ENCODE measurements at regions not wholly inside any gene's neighbourhood (a gene's known extent, or its start where the extent isn't known, plus 50 kb on each side); places are given as distances from the start of the nearest gene placed in this dataset.

GRCh38 chr14:96978525-96979272, 181.5 kb downstream of the VRK1 start:
- WGBS (ENCODE audit: low lambda C conversion rate), result 23% methylated on average over 4 of the region's 4 CpGs
- Histone ChIP-seq H3K27ac (ENCODE audit: extremely low read length, insufficient read depth, low read length) (no peak overlapping the region), H3K4me1 (ENCODE audit: insufficient read depth, low read length) (no peaks in the 10 kb centered on the region), H3K4me3 (replicated peaks in 1 of 3; ENCODE audit: insufficient read depth in 1 of 3, low read depth in 2 of 3, low read length in 3 of 3) (no peak overlapping the region), H4K20me1 (ENCODE audit: insufficient read depth, low read length) (no peaks in the 10 kb centered on the region), H3K4me2 (ENCODE audit: low read depth, low read length) (no peak overlapping the region), H2AFZ (ENCODE audit: low read length) (no peak overlapping the region), H3K27me3 (ENCODE audit: control insufficient read depth in 1 of 2, insufficient read depth in 2 of 2, low read length in 2 of 2) (no peaks in the 10 kb centered on the region), H3K36me3 (replicated peaks in 1 of 2; ENCODE audit: control insufficient read depth in 1 of 2, insufficient read depth in 2 of 2, low read length in 2 of 2) (no peaks in the 10 kb centered on the region), H3K79me2 (ENCODE audit: insufficient read depth, low read length) (no peaks in the 10 kb centered on the region), H3K9me3 (ENCODE audit: low read length) (peaks cover 9% of the 10 kb centered on the region), H3K9ac (ENCODE audit: insufficient read depth, low read depth, low read length) (no peak overlapping the region)
- ATAC-seq (no peak), DNase-seq (ENCODE audit: low spot score) (no peak), FAIRE-seq (no peak)
- CTCF ChIA-PET (ENCODE audit: low intra/inter-chr PET ratio, low total read pairs), result no interaction called here
- intact Hi-C loops (cut with micrococcal nuclease; ENCODE audit: unreplicated experiment), result no loop called here
- POLR2A ChIA-PET, result no interaction called here
- TF ChIP-seq ZFP36L2 (CRISPR knock-in tag; IDR thresholded peaks at IDR 0.05) (no peak), NFKB2 (CRISPR knock-in tag; IDR thresholded peaks at IDR 0.05; ENCODE audit: borderline replicate concordance) (no peak), ZNF232 (CRISPR knock-in tag; IDR thresholded peaks at IDR 0.05; ENCODE audit: borderline replicate concordance) (no peak), SRY (CRISPR knock-in tag; IDR thresholded peaks at IDR 0.05) (no peak), FLYWCH1 (CRISPR knock-in tag; IDR thresholded peaks at IDR 0.05) (no peak), NFKBIZ (CRISPR knock-in tag; IDR thresholded peaks at IDR 0.05) (no peak), EED (CRISPR knock-in tag; IDR thresholded peaks at IDR 0.05) (no peak), ATF7-NPFF (CRISPR knock-in tag; IDR thresholded peaks at IDR 0.05; ENCODE audit: low read depth) (no peak), ELF4 (CRISPR knock-in tag; IDR thresholded peaks at IDR 0.05; ENCODE audit: borderline replicate concordance) (no peak), AKNA (CRISPR knock-in tag; IDR thresholded peaks at IDR 0.05; ENCODE audit: borderline replicate concordance) (no peak), NBN (conservative IDR thresholded peaks at IDR 0.05) (no peak), HBP1 (CRISPR knock-in tag; IDR thresholded peaks at IDR 0.05; ENCODE audit: low read depth) (no peak), SP140L (CRISPR knock-in tag; IDR thresholded peaks at IDR 0.05; ENCODE audit: borderline replicate concordance) (no peak), ZNF326 (CRISPR knock-in tag; IDR thresholded peaks at IDR 0.05; ENCODE audit: borderline replicate concordance) (no peak)
- no TSS peak for BruUV-seq (replicated peaks)
- in situ Hi-C loops (cut with HindIII; ENCODE audit: extremely low pct_ligation_motif_present, low pct_unique_long_range_greater_than_20kb), result no loop called here

All from HepG2 (cell line).